Colonic mucosa (tissue), 4 donors: ENCODE measurements at regions not wholly inside any gene's neighbourhood (a gene's known extent, or its start where the extent isn't known, plus 50 kb on each side); places are given as distances from the start of the nearest gene placed in this dataset.

Source experiments
- DNase-seq: peaks from one replicate; pipeline ENCODE4 v3.0.0-alpha.2; 2020
- H3K27ac ChIP-seq: fragments of 200-600 bp; one replicate; pipeline ENCODE4 v1.8.0; 2021
- H3K27me3 ChIP-seq: fragments of 200-600 bp; one replicate; pipeline ENCODE4 v1.8.0; 2021
- H3K36me3 ChIP-seq: fragments of 200-600 bp; one replicate; pipeline ENCODE4 v1.8.0; 2021
- H3K4me1 ChIP-seq: fragments of 200-600 bp; one replicate; pipeline ENCODE4 v1.8.0; 2021; ENCODE audit warnings: mild to moderate bottlenecking
- H3K4me3 ChIP-seq: fragments of 200-600 bp; one replicate; pipeline ENCODE4 v1.8.0; 2021
- H3K9ac ChIP-seq, 2 donors: one replicate each; pipeline ENCODE4 v1.7.0; 2013; ENCODE audit warnings: control low read depth in 2 of 2, low read depth in 2 of 2, low read length in 2 of 2
- H3K9me3 ChIP-seq: fragments of 200-600 bp; one replicate; pipeline ENCODE4 v1.8.0; 2021
- intact Hi-C: fragments of 100-400 bp; cut with DNase I; formaldehyde crosslinking; loops from one replicate; pipeline ENCODE4 v1.14.1; 2022
- TF ChIP-seq, protein P1 (sequence below): fragments of 200-600 bp; IDR thresholded peaks from one replicate; pipeline ENCODE4 v1.8.0; 2022; ENCODE audit warnings: antibody characterized with exemption, mild to moderate bottlenecking
- donor health status: healthy.
- donor health status: DM: no; HTN: no; CAD: no.
- donor health status: DM: no; HTN: no; CAD: no.

DNA sequence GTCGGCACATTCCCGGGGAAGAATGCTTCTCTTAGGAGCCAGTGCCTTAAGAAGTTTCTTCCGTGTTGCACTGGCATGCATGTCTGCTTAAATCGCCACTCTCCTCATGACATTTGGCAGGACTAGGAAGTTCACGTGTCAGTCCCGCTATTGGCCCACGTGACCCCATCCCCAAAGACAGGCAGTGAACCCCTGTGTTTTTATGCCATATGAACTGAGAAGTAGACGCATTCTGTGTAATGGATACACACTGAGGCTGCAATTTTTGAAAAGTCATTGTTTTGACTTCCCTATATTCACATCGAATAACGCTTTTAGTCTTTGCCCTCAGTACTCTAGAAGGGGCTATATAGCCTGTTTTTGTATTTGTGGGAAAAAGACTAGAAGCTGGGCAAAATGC is 125.6 kb upstream of the TBL1XR1 start:
- H3K27ac ChIP-seq, result no peak overlapping the region
- DNase-seq, result no peak
- H3K36me3 ChIP-seq, result no peaks in the 10 kb centered on the region
- intact Hi-C loops, result no loop called here
- TF ChIP-seq, protein P1, sequence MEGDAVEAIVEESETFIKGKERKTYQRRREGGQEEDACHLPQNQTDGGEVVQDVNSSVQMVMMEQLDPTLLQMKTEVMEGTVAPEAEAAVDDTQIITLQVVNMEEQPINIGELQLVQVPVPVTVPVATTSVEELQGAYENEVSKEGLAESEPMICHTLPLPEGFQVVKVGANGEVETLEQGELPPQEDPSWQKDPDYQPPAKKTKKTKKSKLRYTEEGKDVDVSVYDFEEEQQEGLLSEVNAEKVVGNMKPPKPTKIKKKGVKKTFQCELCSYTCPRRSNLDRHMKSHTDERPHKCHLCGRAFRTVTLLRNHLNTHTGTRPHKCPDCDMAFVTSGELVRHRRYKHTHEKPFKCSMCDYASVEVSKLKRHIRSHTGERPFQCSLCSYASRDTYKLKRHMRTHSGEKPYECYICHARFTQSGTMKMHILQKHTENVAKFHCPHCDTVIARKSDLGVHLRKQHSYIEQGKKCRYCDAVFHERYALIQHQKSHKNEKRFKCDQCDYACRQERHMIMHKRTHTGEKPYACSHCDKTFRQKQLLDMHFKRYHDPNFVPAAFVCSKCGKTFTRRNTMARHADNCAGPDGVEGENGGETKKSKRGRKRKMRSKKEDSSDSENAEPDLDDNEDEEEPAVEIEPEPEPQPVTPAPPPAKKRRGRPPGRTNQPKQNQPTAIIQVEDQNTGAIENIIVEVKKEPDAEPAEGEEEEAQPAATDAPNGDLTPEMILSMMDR, result no peak
- no peaks in the 10 kb centered on the region for H3K9me3 ChIP-seq
- no peaks in the 10 kb centered on the region for H3K27me3 ChIP-seq
- no peak overlapping the region for H3K9ac ChIP-seq
- no peaks in the 10 kb centered on the region for H3K4me1 ChIP-seq
- H3K4me3 ChIP-seq, result no peak overlapping the region

DNA sequence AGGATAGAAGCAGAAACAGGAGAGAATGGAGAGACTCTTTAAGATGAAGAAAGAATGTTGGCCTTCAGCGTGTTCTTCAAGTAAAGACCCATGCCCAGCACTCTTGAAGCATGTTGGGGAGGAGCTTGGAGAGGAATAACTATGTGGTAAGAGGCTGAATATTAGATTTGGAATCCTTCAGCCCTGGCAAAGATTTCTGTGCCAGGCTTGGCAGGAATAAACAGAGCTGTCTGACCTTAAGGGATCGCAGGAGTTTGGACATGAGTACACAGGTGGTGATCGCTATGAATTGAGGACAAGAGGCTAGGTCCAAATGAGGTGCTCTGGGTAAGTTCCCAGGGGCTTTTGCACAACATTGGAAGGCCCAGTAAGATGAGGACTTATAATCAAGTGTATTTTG is 132.6 kb upstream of the TBL1XR1 start:
- Histone ChIP-seq H3K4me1 (no peaks in the 10 kb centered on the region), H3K27ac (no peak overlapping the region), H3K4me3 (no peak overlapping the region), H3K36me3 (no peaks in the 10 kb centered on the region), H3K9ac (no peak overlapping the region), H3K9me3 (no peaks in the 10 kb centered on the region), H3K27me3 (no peaks in the 10 kb centered on the region)
- intact Hi-C loops, result no loop called here
- no peak for DNase-seq
- TF ChIP-seq, protein P1, result no peak

DNA sequence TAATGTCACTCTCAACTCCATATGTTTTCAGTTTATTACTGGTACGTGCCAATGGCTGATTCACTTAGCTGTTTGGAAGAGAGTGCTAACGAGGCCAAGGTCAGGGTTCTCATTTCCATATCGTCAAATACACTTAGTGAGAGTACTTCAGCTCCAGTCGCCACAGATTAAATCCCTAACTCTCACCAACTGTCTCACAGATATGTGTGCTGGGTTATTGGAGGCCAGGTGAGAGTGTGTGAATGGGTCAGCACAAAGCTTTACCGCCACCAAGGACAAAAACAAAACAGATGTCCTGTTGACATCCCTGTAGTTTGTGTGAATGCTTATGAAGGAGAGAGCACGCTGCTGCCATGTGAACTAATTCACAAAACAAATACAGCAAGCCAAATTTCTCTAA is 133.5 kb upstream of the TBL1XR1 start:
- Histone ChIP-seq H3K9ac (no peak overlapping the region), H3K27ac (no peak overlapping the region), H3K9me3 (no peaks in the 10 kb centered on the region), H3K4me1 (no peaks in the 10 kb centered on the region), H3K36me3 (no peaks in the 10 kb centered on the region), H3K27me3 (no peaks in the 10 kb centered on the region), H3K4me3 (no peak overlapping the region)
- DNase-seq, result no peak
- TF ChIP-seq, protein P1, result no peak
- intact Hi-C loops, result no loop called here

DNA sequence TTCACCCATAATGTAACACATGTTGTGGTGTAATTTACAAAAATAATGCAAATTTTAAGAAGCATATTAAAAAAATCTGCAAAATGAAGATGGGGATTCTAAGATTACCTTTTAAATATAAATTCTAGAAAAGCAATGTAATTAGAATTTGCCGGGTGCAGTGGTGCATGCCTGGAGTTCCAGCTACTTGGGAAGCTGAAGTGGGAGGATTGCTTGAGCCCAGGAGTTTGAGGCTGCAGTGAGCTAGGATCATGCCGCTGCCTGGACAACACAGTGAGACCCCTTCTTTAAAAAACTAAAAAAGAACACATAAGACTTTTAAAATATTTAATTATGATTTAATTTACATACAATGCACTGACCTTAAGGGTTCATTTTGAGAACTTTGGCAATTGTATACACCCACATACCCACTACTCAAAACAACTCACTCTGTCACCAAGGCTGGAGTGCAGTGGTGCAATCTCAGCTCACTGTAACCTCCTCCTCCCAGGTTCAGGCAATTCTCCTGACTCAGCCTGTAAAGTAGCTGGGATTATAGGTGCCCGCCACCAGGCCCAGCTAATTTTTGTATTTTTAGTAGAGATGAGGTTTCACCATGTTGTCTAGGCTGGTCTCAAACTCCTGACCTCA is 134.0 kb upstream of the TBL1XR1 start:
- Histone ChIP-seq H3K27me3 (no peaks in the 10 kb centered on the region), H3K9me3 (no peaks in the 10 kb centered on the region), H3K4me1 (no peaks in the 10 kb centered on the region), H3K9ac (no peak overlapping the region), H3K4me3 (no peak overlapping the region), H3K36me3 (no peaks in the 10 kb centered on the region), H3K27ac (no peak overlapping the region)
- intact Hi-C loops, result no loop called here
- TF ChIP-seq, protein P1, result no peak
- no peak for DNase-seq

DNA sequence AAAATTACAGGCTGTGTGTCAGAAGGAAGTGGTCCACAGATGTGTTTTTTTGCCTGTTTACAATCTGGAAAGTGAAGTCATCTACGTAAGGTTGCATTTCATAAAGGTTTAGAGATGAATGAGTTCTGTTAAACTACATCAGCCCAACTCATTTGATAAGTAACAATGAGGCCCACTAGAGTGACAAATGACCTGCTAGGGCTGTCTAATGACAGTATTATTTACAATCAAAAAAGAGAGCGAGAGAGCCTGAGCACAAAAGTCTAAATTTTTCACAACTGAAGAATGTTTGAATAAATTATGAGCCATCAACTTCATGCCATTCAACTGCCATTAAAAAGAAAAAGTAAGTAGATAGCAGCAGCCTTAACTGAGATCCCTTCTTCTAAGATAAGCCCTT is 135.7 kb upstream of the TBL1XR1 start:
- Histone ChIP-seq H3K9ac (no peak overlapping the region), H3K27ac (no peak overlapping the region), H3K4me1 (no peaks in the 10 kb centered on the region), H3K4me3 (no peak overlapping the region), H3K27me3 (no peaks in the 10 kb centered on the region), H3K9me3 (no peaks in the 10 kb centered on the region), H3K36me3 (no peaks in the 10 kb centered on the region)
- DNase-seq, result no peak
- intact Hi-C loops, result no loop called here
- TF ChIP-seq, protein P1, result no peak
